Ovary (tissue), 3 donors: ENCODE measurements at regions not wholly inside any gene's neighbourhood (a gene's known extent, or its start where the extent isn't known, plus 50 kb on each side); places are given as distances from the start of the nearest gene placed in this dataset.

ENCODE experiments used
- EP300 ChIP-seq: sonication (generic); formaldehyde crosslinking; IDR thresholded peaks from one replicate; pipeline ENCODE4 v1.6.1; 2017; ENCODE audit warnings: antibody characterized with exemption
- TF ChIP-seq, protein P1 (sequence below), 3 donors: fragments of 450-650 bp in 2 of 3; fragments of 200-600 bp in 1 of 3; IDR thresholded peaks; one replicate each; pipeline versions ENCODE4 v1.5.1 to v1.8.0; 2016 to 2022; ENCODE audit warnings: antibody characterized with exemption in 3 of 3, mild to moderate bottlenecking in 1 of 3
- donor health status: DM: no; HTN: no; CAD: no.

DNA sequence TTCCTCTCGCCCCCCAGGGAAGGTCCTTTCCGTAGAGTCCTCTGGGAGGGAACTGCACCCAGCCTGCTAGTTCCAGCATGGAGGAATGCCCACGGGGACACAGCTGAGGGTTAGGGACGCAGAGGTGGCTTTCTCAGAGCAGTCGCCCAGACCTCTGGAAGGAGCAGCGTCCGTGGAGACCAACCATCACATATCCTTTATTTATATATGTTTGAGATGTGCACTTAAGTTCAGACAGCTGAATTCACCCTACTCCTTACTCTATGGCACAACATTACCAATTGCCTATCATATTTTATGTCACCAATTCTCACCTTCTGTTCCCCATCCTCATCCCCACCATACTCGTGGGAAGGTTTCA is 305.6 kb upstream of the DIO3 start:
- TF ChIP-seq, protein P1, sequence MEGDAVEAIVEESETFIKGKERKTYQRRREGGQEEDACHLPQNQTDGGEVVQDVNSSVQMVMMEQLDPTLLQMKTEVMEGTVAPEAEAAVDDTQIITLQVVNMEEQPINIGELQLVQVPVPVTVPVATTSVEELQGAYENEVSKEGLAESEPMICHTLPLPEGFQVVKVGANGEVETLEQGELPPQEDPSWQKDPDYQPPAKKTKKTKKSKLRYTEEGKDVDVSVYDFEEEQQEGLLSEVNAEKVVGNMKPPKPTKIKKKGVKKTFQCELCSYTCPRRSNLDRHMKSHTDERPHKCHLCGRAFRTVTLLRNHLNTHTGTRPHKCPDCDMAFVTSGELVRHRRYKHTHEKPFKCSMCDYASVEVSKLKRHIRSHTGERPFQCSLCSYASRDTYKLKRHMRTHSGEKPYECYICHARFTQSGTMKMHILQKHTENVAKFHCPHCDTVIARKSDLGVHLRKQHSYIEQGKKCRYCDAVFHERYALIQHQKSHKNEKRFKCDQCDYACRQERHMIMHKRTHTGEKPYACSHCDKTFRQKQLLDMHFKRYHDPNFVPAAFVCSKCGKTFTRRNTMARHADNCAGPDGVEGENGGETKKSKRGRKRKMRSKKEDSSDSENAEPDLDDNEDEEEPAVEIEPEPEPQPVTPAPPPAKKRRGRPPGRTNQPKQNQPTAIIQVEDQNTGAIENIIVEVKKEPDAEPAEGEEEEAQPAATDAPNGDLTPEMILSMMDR (IDR thresholded peaks at IDR 0.05), result no peak
- no peak for TF ChIP-seq EP300
